ENCODE measurements at regions not wholly inside any gene's neighbourhood (a gene's known extent, or its start where the extent isn't known, plus 50 kb on each side); places are given as distances from the start of the nearest gene placed in this dataset.

DNA sequence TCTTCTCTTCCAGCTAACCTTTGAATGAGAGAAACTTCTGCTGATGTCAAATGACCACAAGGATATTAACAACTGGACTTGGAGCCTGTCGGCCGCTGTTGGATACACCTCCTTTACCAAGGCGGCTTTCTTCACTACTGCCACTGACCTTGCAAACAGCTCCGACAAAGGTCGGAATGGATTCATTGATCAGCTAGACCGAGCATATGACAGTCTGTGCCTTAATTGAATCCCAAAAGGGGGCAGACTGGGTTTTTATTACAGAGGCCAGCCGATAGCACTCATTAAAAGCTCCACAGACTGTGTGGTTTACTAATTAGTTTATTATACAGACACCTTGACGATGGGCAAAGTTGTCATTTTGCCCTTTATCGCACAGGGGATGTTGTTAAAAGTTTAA is 394.5 kb downstream of the RERGL start:
- no peak for TF ChIP-seq EZH2phosphoT487 (IDR thresholded peaks at IDR 0.05; ENCODE audit: borderline replicate concordance, low read depth, low read length)
- TF ChIP-seq, protein P1, sequence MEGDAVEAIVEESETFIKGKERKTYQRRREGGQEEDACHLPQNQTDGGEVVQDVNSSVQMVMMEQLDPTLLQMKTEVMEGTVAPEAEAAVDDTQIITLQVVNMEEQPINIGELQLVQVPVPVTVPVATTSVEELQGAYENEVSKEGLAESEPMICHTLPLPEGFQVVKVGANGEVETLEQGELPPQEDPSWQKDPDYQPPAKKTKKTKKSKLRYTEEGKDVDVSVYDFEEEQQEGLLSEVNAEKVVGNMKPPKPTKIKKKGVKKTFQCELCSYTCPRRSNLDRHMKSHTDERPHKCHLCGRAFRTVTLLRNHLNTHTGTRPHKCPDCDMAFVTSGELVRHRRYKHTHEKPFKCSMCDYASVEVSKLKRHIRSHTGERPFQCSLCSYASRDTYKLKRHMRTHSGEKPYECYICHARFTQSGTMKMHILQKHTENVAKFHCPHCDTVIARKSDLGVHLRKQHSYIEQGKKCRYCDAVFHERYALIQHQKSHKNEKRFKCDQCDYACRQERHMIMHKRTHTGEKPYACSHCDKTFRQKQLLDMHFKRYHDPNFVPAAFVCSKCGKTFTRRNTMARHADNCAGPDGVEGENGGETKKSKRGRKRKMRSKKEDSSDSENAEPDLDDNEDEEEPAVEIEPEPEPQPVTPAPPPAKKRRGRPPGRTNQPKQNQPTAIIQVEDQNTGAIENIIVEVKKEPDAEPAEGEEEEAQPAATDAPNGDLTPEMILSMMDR (conservative IDR thresholded peaks at IDR 0.05; ENCODE audit: low read length): no peak
- Histone ChIP-seq H3K9me3 (ENCODE audit: low read length) (no peaks in the 10 kb centered on the region), H4K20me1 (ENCODE audit: insufficient read depth, low read length) (no peaks in the 10 kb centered on the region), H2AFZ (ENCODE audit: low read length) (no peak overlapping the region), H3K4me1 (ENCODE audit: insufficient read depth, low read length, poor library complexity, severe bottlenecking) (no peaks in the 10 kb centered on the region), H3K4me3 (ENCODE audit: low read depth, low read length, poor library complexity, severe bottlenecking) (no peak overlapping the region), H3K27ac (ENCODE audit: low read depth, low read length, poor library complexity, severe bottlenecking) (no peak overlapping the region), H3K36me3 (ENCODE audit: insufficient read depth, low read length) (no peaks in the 10 kb centered on the region), H3K79me2 (ENCODE audit: insufficient read depth, low read depth, low read length) (no peaks in the 10 kb centered on the region), H3K4me2 (ENCODE audit: low read length) (no peak overlapping the region), H3K9me2 (ENCODE audit: insufficient read depth, low read length) (no peaks in the 10 kb centered on the region)
- BruUV-seq (replicated peaks): no TSS peak
- CTCF ChIA-PET (ENCODE audit: unreplicated experiment): no interaction called here
- intact Hi-C loops (cut with micrococcal nuclease; ENCODE audit: unreplicated experiment): no loop called here
- DNase-seq (ENCODE audit: low spot score): no peak
- POLR2A ChIA-PET: no interaction called here

DNA sequence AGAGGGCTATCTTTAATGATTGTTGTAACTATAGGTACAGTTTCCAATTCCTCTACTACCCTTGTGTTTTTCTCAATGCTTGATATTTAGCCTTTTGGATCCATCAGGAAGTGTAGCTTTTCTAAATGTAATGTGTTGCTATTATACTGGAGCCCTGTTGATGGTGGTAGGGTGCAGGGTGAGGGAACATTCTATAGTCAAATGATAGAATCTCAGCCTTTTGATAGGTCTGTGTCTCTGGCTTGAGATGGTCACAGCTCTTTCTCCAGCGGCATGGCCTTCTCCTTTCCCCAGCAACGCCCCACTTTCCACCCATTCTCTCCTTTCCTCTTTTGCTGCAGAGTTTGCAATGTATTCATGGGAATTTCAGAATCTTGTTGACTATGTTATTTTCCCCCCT is 398.6 kb downstream of the RERGL start:
- BruUV-seq (replicated peaks): no TSS peak
- Histone ChIP-seq H3K4me1 (ENCODE audit: insufficient read depth, low read length, poor library complexity, severe bottlenecking) (no peaks in the 10 kb centered on the region), H4K20me1 (ENCODE audit: insufficient read depth, low read length) (no peaks in the 10 kb centered on the region), H3K9me3 (ENCODE audit: low read length) (no peaks in the 10 kb centered on the region), H3K36me3 (ENCODE audit: insufficient read depth, low read length) (no peaks in the 10 kb centered on the region), H2AFZ (ENCODE audit: low read length) (no peak overlapping the region), H3K4me3 (ENCODE audit: low read depth, low read length, poor library complexity, severe bottlenecking) (no peak overlapping the region), H3K4me2 (ENCODE audit: low read length) (no peak overlapping the region), H3K79me2 (ENCODE audit: insufficient read depth, low read depth, low read length) (no peaks in the 10 kb centered on the region), H3K27ac (ENCODE audit: low read depth, low read length, poor library complexity, severe bottlenecking) (no peak overlapping the region), H3K9me2 (ENCODE audit: insufficient read depth, low read length) (0 out of 2 replicates have a peak, but pooled peaks cover 4% of the 10 kb centered on the region)
- DNase-seq (ENCODE audit: low spot score): no peak
- ChIA-PET CTCF (ENCODE audit: unreplicated experiment) (no interaction called here), POLR2A (interaction anchor here (0.7 kb wide), 1 partner anchor 599 kb away, joined by 3 read pairs; no protein-coding TSS in a partner anchor)
- TF ChIP-seq, protein P1 (conservative IDR thresholded peaks at IDR 0.05; ENCODE audit: low read length): no peak
- no peak for TF ChIP-seq EZH2phosphoT487 (IDR thresholded peaks at IDR 0.05; ENCODE audit: borderline replicate concordance, low read depth, low read length)
- intact Hi-C loops (cut with micrococcal nuclease; ENCODE audit: unreplicated experiment): no loop called here

DNA sequence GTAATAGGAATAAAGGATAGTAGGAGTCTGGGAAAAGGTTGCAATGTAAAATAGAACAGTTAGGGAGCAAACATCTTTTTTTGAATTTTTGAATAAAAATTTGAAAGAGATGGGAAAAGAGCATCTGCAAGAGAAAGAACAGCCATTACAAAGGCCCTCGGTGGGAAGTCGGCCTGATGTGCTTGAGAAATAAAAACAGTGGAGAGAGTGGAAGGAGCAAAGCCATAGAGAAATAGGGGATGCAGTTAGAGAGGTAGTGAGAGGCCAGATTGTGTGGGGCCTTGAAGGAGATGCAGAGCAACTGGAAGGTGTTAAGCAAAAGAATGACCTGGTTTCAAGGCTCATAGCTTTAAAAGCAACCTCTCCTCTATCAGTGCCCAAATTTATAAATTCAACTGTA is 409.8 kb downstream of the RERGL start:
- no peak overlapping the region for H3K4me3 ChIP-seq (ENCODE audit: low read depth, low read length, poor library complexity, severe bottlenecking)
- H3K9me3 ChIP-seq (ENCODE audit: low read length): no peaks in the 10 kb centered on the region
- intact Hi-C loops (cut with micrococcal nuclease; ENCODE audit: unreplicated experiment): no loop called here
- no peak overlapping the region for H2AFZ ChIP-seq (ENCODE audit: low read length)
- BruUV-seq (replicated peaks): no TSS peak
- H3K9me2 ChIP-seq (ENCODE audit: insufficient read depth, low read length): no peaks in the 10 kb centered on the region
- ChIA-PET POLR2A (no interaction called here), CTCF (ENCODE audit: unreplicated experiment) (no interaction called here)
- TF ChIP-seq, protein P1 (conservative IDR thresholded peaks at IDR 0.05; ENCODE audit: low read length): no peak
- TF ChIP-seq EZH2phosphoT487 (IDR thresholded peaks at IDR 0.05; ENCODE audit: borderline replicate concordance, low read depth, low read length): no peak
- no peaks in the 10 kb centered on the region for H3K4me1 ChIP-seq (ENCODE audit: insufficient read depth, low read length, poor library complexity, severe bottlenecking)
- no peaks in the 10 kb centered on the region for H4K20me1 ChIP-seq (ENCODE audit: insufficient read depth, low read length)
- H3K27ac ChIP-seq (ENCODE audit: low read depth, low read length, poor library complexity, severe bottlenecking): no peak overlapping the region
- DNase-seq (ENCODE audit: low spot score): no peak
- H3K79me2 ChIP-seq (ENCODE audit: insufficient read depth, low read depth, low read length): no peaks in the 10 kb centered on the region
- H3K4me2 ChIP-seq (ENCODE audit: low read length): no peak overlapping the region
- no peaks in the 10 kb centered on the region for H3K36me3 ChIP-seq (ENCODE audit: insufficient read depth, low read length)
